Activated naive CD4-positive, alpha-beta T cell treated with anti-CD3 and anti-CD28 coated beads, Interleukin-2, amount 50 U/mL, for 24 hours (primary cell): ENCODE measurements at regions not wholly inside any gene's neighbourhood (a gene's known extent, or its start where the extent isn't known, plus 50 kb on each side); places are given as distances from the start of the nearest gene placed in this dataset.

Source experiments
- H3K27ac Mint-ChIP-seq: one replicate; pipeline ENCODE4 v1.8.0; 2021; ENCODE audit warnings: mild to moderate bottlenecking, mixed read lengths
- H3K27me3 Mint-ChIP-seq: one replicate; pipeline ENCODE4 v1.8.0; 2021; ENCODE audit warnings: mixed read lengths
- H3K36me3 Mint-ChIP-seq: one replicate; pipeline ENCODE4 v1.8.0; 2021; ENCODE audit warnings: mixed read lengths
- H3K4me1 Mint-ChIP-seq: one replicate; pipeline ENCODE4 v1.8.0; 2021; ENCODE audit warnings: mixed read lengths
- H3K4me3 Mint-ChIP-seq: one replicate; pipeline ENCODE4 v1.8.0; 2021; ENCODE audit warnings: mild to moderate bottlenecking, mixed read lengths
- H3K9me3 Mint-ChIP-seq: one replicate; pipeline ENCODE4 v1.8.0; 2021; ENCODE audit warnings: mixed read lengths

DNA sequence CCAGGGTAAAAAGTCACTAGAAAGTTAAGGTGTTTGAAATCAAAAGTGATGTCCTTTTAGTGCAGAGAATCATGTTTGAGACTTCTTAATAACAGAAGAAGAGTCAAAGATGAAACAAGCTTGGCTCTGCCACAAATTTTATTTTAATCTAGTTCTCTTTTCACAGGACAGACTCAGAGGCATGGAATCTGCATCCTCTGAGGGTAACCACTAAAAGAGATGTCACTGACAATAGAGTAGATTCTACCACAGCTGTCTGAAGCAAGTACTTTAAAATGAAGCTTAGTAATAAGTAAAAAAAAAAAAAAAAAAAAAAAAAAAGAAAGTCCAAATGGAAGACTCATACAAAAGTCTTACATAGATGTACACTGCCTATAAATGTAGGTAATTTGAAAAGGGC, 519.7 kb upstream of the PRMT6 start:
- Mint-ChIP-seq H3K9me3 (peaks cover 8% of the 10 kb centered on the region), H3K4me1 (no peaks in the 10 kb centered on the region), H3K4me3 (no peak overlapping the region), H3K27ac (no peak overlapping the region), H3K36me3 (no peaks in the 10 kb centered on the region), H3K27me3 (no peaks in the 10 kb centered on the region)

DNA sequence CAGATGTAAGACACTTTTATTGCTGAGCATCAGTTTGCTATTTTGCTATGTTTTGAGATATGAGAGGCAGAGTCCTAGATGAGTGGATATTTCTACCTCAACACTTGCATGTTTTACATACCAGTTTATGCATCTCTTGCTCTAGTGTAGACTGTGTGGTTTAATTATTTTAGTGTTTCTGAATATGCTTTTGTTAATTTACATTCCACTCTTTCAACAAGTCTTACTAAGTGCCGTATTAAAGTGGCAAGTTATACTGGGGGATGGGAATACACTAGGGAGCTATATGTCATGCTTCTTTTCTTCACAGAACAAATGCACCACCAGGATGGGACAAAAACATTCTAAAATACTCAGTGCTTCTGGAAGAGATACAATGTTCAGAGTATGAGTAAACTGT, 507.7 kb upstream of the PRMT6 start:
- Mint-ChIP-seq H3K27ac (no peak overlapping the region), H3K4me3 (no peak overlapping the region), H3K9me3 (peaks cover 7% of the 10 kb centered on the region), H3K27me3 (no peaks in the 10 kb centered on the region), H3K36me3 (no peaks in the 10 kb centered on the region), H3K4me1 (no peaks in the 10 kb centered on the region)

DNA sequence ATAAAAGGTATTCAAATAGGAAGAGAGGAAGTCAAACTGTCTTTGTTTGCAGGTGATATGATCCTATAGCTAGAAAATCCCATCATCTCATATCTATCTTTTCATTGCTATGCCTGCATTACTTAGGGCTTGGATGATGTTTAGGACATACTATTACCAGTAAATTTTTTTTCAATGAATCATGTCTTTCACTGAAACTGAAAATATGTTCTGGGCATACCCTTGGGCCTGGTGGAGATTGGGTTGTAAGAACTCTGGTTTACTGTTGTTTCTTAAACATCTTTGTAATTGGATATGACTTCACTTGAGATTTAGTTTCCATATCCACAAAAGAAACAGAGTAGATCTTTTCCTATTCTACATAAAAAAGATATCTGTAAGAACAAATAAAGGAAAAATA, 502.2 kb upstream of the PRMT6 start:
- H3K36me3 Mint-ChIP-seq = no peaks in the 10 kb centered on the region
- H3K27me3 Mint-ChIP-seq = no peaks in the 10 kb centered on the region
- no peak overlapping the region for H3K4me3 Mint-ChIP-seq
- H3K4me1 Mint-ChIP-seq = no peaks in the 10 kb centered on the region
- H3K27ac Mint-ChIP-seq = no peak overlapping the region
- H3K9me3 Mint-ChIP-seq = peaks cover 7% of the 10 kb centered on the region

DNA sequence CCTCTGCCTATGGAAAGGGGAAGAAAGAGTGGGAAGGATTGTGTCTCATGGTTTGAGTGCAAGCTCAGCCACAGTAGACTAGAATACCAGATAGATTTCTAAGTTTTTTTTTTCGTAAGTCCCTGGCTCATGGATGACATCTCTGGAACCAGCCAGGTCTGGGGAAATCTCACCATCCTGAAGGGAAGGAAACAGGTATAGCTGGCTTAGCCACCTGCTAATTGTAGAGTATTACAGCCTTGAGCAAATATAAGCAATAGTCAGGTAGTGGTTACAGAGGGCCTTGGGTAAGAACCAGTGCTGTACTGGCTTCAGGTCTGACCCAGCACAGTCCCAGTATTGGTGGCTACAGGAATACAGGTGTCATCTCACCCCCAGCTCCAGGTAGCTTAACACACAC, 500.9 kb upstream of the PRMT6 start:
- Mint-ChIP-seq H3K4me3 (no peak overlapping the region), H3K27ac (no peak overlapping the region), H3K36me3 (no peaks in the 10 kb centered on the region), H3K9me3 (peaks cover 7% of the 10 kb centered on the region), H3K27me3 (no peaks in the 10 kb centered on the region), H3K4me1 (no peaks in the 10 kb centered on the region)

DNA sequence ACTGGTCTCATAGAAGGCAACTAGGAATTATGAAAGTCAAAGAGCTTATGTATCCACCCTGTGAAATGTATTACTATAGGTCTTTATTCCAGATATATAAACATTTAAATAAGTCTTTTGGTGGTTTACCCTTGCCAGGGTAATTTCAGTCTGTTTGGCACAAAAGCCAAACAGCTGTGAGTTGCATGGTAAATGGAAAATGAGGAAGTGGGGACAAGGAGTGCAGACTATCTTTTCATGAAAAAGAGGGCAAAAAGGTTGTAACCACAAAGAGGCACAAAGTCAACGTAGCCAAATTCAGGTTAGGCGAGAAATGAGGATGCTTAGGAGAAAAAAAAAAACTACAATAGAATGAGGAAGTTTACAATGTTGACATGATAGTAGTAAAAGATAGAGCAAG, 492.3 kb upstream of the PRMT6 start:
- Mint-ChIP-seq H3K4me3 (no peak overlapping the region), H3K27ac (no peak overlapping the region)

DNA sequence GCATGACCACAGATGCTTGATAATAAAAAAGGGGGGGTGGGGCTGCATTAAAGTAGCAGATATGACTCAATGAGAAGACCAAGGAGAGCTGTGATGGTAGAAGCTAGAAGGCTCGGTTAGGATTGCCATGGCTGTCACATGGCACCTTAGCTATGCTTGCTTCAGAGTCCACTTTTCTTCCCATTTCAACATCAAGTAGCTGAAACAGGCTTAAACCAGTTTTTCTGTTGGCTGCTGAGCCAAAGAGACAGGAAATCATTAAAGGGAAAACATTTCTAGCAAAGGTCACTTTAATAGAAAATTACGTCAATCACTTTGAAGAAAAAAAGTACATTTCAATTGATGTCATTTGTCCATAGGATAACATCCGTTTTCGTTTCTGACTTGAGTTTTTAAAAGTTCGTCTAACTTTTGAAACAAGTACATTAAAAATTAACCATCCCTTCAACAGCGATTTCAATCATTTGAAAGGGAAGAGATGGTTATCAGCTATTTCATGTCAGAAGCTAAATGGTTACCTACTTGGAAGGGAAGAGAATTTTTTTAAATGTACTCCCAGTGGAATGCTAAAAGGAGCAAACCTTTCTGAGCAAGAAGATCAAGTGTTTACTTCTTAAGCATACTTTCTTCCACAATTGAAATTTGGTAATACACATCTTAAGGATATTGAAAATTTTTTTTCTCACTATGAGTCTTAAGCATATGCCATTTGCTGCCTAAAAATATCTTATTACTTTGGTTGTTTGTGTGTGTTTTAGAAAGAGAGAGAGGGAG, 488.1 kb upstream of the PRMT6 start:
- Mint-ChIP-seq H3K9me3 (peaks cover 14% of the 10 kb centered on the region), H3K4me1 (no peaks in the 10 kb centered on the region), H3K27me3 (no peaks in the 10 kb centered on the region), H3K4me3 (no peak overlapping the region), H3K36me3 (no peaks in the 10 kb centered on the region), H3K27ac (no peak overlapping the region)

More for the DNA sequence above, 492.3 kb upstream of the PRMT6 start:
- H3K4me1 Mint-ChIP-seq = no peaks in the 10 kb centered on the region
- no peaks in the 10 kb centered on the region for H3K27me3 Mint-ChIP-seq
- H3K36me3 Mint-ChIP-seq = no peaks in the 10 kb centered on the region
- H3K9me3 Mint-ChIP-seq = peaks cover 15% of the 10 kb centered on the region

DNA sequence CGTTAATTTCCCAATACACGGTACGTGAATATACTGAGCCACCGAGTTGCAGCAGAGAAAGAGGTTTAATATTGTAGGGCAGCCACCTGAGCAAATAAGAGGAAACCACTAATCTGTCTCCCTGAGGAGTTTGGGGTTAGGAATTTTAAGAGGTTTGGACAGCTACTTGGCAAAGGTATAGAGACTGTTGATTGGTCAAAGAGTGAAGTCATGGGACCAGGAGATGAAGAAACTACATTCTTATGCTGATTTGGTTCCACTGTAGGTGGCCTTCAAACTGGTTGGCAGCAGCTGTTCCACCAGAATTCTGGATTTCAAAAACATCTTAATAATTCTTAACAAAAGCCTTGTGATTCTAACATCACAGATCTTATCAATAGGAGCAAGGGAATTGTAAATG, 485.4 kb upstream of the PRMT6 start:
- Mint-ChIP-seq H3K36me3 (no peaks in the 10 kb centered on the region), H3K9me3 (peaks cover 4% of the 10 kb centered on the region), H3K27ac (no peak overlapping the region), H3K27me3 (no peaks in the 10 kb centered on the region), H3K4me1 (no peaks in the 10 kb centered on the region), H3K4me3 (no peak overlapping the region)

DNA sequence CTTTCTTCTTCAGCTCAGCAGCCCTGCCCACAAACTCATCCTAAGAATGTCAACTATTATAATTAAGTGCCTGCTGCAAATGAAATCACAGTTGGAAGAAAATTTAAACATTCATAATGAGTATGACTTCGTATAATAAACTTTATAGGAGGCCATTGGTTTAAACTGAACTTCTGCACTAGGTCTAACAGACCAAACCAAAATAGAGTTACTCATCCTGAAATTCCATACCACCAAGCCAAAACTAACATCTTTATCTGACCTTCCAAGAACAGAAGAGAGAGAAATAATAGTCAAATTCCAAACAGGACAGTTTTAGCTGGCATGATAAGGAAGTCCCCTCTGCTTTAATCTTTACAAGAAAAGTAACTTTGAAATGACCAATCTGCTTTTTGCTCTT, 472.4 kb upstream of the PRMT6 start:
- H3K4me3 Mint-ChIP-seq = no peak overlapping the region
- H3K4me1 Mint-ChIP-seq = no peaks in the 10 kb centered on the region
- no peaks in the 10 kb centered on the region for H3K9me3 Mint-ChIP-seq
- H3K27me3 Mint-ChIP-seq = no peaks in the 10 kb centered on the region
- no peak overlapping the region for H3K27ac Mint-ChIP-seq
- no peaks in the 10 kb centered on the region for H3K36me3 Mint-ChIP-seq

DNA sequence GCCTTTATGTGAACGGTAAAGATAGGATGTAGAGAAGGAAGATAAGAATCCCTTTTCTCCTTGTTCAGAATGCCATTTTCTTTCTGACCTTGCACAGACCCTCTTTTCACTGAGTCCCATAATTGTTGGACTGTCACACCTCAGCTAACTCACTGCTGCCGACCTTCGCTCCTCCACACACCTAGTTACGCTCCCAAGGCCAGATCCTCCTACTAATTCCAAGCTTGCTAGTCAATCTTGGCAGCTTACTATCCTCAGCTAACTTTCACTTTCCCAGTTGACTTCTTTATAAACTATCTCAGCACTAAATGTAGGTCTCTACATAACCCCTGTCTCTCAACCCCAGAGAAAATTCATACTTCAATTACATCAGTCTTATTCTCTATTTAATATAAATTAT, 471.8 kb upstream of the PRMT6 start:
- Mint-ChIP-seq H3K4me1 (no peaks in the 10 kb centered on the region), H3K27me3 (no peaks in the 10 kb centered on the region), H3K4me3 (no peak overlapping the region), H3K36me3 (no peaks in the 10 kb centered on the region), H3K9me3 (no peaks in the 10 kb centered on the region), H3K27ac (no peak overlapping the region)

DNA sequence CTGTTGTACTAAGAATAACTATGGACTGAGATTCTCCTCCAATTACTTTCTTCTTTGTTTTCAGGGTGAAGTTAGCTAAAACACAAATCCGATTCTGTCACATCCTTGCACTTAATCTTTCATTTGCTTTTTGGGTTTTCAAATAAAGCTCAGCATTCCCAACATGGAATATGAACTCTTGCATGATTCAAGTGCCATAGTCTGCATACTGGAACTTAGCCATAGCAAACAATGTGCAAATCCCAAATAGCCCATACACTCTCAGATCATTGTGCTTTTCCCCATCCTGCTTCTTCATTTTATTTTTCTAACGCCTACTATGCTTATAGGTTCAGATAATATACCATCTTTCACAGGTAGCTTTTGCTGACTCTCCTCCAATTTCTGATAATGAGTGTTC, 455.8 kb upstream of the PRMT6 start:
- Mint-ChIP-seq H3K9me3 (peaks cover 10% of the 10 kb centered on the region), H3K4me1 (no peaks in the 10 kb centered on the region), H3K36me3 (no peaks in the 10 kb centered on the region), H3K27me3 (no peaks in the 10 kb centered on the region), H3K4me3 (no peak overlapping the region), H3K27ac (no peak overlapping the region)

DNA sequence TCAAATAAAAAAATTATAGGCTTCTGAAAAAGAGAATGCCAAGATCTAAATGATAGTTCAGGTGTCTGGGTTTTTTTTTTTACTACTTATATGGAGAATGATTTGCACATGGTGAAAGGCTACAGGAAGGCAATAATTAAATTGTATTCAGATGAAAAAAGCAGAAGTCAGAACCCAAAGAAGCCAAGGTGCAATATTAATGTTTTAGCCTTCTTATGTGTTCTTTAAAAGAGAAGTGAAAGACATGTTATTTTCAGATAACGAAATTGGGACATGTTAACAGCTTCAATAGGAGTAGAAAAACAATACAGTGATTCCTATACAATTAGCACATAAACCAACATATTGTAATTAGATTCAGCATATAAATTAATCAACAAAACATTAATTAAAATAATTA, 452.9 kb upstream of the PRMT6 start:
- no peak overlapping the region for H3K27ac Mint-ChIP-seq

DNA sequence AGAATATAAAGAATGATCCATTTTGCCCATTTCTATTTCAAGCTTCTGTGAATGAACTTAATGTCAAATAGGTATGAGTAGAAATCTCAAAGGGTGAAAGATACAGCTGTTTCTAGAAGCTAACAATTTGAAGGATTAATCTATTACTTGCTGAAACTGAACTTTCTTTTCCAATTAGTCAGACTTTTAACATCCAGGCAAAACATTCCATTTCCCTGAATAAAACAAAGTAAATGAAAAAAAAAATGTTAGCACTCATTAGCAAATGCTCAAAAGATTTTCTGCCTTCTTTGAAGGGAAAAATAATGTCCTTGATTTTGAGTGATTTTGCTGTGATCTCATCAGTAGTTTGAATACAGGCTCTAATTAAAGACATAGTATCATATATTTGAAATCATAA, 447.6 kb upstream of the PRMT6 start:
- H3K27ac Mint-ChIP-seq = no peak overlapping the region
- no peaks in the 10 kb centered on the region for H3K4me1 Mint-ChIP-seq
- no peaks in the 10 kb centered on the region for H3K27me3 Mint-ChIP-seq
- H3K9me3 Mint-ChIP-seq = peaks cover 8% of the 10 kb centered on the region
- no peaks in the 10 kb centered on the region for H3K36me3 Mint-ChIP-seq
- H3K4me3 Mint-ChIP-seq = no peak overlapping the region

More for the DNA sequence above, 452.9 kb upstream of the PRMT6 start:
- H3K9me3 Mint-ChIP-seq = peaks cover 10% of the 10 kb centered on the region
- no peaks in the 10 kb centered on the region for H3K36me3 Mint-ChIP-seq
- H3K27me3 Mint-ChIP-seq = no peaks in the 10 kb centered on the region
- no peaks in the 10 kb centered on the region for H3K4me1 Mint-ChIP-seq
- no peak overlapping the region for H3K4me3 Mint-ChIP-seq

DNA sequence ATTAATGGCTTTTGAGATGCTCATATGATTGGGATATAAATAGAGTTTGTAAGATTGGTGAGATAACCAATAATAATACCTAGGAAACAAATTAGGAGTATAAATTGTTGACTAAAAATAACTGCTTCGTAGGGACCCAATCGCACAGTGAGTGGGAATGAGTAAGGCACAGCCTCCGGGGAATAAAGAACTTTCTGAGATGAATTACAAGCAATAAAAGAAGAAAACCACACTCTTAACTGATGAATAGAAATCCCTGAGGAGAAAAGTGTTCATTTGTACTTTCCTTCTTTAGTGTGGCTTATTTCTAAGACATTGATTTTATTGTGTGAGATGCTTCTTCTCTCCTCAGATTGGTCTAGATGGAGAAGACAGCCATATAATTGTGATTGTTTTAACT, 443.4 kb upstream of the PRMT6 start:
- Mint-ChIP-seq H3K9me3 (peaks cover 13% of the 10 kb centered on the region), H3K36me3 (no peaks in the 10 kb centered on the region), H3K27ac (no peak overlapping the region), H3K4me1 (no peaks in the 10 kb centered on the region), H3K4me3 (no peak overlapping the region), H3K27me3 (no peaks in the 10 kb centered on the region)

DNA sequence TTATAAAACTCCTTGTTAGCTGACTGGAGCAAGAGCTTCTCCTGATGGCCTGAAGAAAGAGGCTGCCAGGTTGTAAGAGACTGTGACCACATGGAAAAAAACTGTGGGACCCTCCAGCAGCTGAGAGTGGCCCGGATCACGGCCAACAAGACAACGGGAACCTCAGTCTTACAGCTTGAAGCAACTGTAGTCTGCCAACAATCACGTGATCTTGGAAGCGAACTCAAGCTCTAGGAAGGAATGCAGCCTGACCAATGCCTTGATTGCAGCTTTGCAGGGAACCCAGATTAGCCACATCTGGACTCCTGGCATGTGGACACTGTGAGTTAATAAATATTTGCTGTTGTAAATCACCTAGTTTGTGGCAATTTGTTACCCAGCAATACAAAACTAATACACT, 442.6 kb upstream of the PRMT6 start:
- Mint-ChIP-seq H3K4me1 (no peaks in the 10 kb centered on the region), H3K36me3 (no peaks in the 10 kb centered on the region), H3K27me3 (no peaks in the 10 kb centered on the region), H3K4me3 (no peak overlapping the region), H3K27ac (no peak overlapping the region), H3K9me3 (peaks cover 13% of the 10 kb centered on the region)

DNA sequence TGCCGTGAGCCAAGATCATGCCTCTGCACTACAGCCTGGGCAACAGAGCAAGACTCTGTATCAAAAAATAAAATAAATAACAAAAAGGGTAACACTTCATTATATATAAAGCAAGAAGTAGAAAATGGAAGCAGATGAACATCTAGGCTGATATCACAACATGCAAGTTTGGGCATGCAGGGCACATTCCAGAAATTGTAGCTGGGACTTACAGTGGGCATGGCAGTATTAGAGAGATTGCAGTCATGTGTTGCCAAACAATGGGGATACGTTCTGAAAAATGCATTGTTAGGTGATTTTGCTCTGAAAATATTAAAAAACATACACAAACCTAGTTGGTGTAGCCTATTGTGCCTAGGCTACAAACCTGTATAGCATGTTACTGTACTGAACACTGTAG, 441.0 kb upstream of the PRMT6 start:
- no peak overlapping the region for H3K27ac Mint-ChIP-seq
- H3K36me3 Mint-ChIP-seq = no peaks in the 10 kb centered on the region
- H3K9me3 Mint-ChIP-seq = peaks cover 9% of the 10 kb centered on the region
- H3K4me1 Mint-ChIP-seq = no peaks in the 10 kb centered on the region
- H3K27me3 Mint-ChIP-seq = no peaks in the 10 kb centered on the region
- no peak overlapping the region for H3K4me3 Mint-ChIP-seq

DNA sequence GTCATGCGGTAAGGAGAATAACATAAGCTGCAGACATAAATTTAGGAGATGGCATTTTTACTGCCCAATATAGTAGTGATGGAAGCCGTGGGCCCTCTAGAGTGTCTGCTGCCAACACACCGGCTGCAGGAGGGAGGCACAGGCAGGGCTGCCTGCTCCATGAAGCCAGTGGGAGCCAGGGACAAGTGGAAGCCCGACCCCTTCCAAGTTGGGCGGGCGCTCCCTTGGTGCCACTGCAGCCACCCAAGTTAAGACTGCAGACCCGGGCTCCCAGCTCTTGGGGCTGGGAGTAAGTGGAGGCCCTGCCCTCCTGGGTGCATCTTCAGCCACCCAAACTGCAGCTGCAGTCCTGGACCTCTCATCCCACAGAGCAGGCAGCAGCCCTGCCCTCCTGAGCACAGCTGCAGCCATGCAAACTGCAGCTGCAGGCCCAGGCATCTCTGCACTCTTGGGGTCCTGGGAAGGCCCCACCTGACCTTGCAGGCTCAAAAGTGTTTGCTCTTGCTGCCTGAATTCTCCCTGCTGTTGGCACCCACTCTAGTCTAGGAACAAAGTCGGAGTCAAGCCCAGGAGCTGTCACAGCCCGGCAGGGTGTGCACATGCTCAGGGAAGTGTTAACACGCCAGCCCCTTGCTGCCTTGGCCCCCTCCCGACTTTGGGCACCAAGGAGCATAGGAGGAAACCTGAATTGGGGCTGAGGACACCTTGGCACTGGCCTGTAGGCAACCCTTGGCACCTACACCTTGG, 437.2 kb upstream of the PRMT6 start:
- no peak overlapping the region for H3K27ac Mint-ChIP-seq
- no peaks in the 10 kb centered on the region for H3K36me3 Mint-ChIP-seq
- H3K4me3 Mint-ChIP-seq = no peak overlapping the region
- H3K27me3 Mint-ChIP-seq = no peaks in the 10 kb centered on the region
- peaks cover 6% of the 10 kb centered on the region for H3K9me3 Mint-ChIP-seq
- H3K4me1 Mint-ChIP-seq = no peaks in the 10 kb centered on the region

DNA sequence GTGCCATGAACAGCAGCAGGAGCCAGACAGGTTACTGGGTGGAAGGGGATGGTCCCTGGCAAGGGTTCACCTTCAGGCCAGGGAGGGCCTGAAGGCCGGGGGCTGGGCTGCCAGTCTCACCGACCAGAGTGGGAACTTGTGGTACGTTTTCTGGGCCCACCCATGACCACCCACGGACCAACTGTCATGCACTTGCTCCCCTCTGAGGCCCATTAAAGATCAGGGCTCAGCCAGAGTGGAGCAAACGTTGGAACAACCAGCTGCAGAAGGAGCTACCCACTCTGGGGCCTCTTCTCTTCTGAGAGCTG, 436.7 kb upstream of the PRMT6 start:
- Mint-ChIP-seq H3K36me3 (no peaks in the 10 kb centered on the region), H3K4me3 (no peak overlapping the region), H3K27me3 (no peaks in the 10 kb centered on the region), H3K4me1 (no peaks in the 10 kb centered on the region), H3K9me3 (peaks cover 6% of the 10 kb centered on the region), H3K27ac (no peak overlapping the region)
